Hepatocyte (in vitro differentiated cells): ENCODE measurements at regions not wholly inside any gene's neighbourhood (a gene's known extent, or its start where the extent isn't known, plus 50 kb on each side); places are given as distances from the start of the nearest gene placed in this dataset.

Source experiments
- EZH2 ChIP-seq: fragments of 200-600 bp; sonication (generic); IDR thresholded peaks from 2 replicates; pipeline ENCODE4 v1.6.1; 2016; ENCODE audit warnings: antibody characterized with exemption, mild to moderate bottlenecking, borderline replicate concordance
- TF ChIP-seq, protein P1 (sequence below): fragments of 200-600 bp; sonication (generic); IDR thresholded peaks from 2 replicates; pipeline ENCODE4 v1.5.1; 2016; ENCODE audit warnings: antibody characterized with exemption, mild to moderate bottlenecking; ENCODE audit not compliant: poor library complexity

DNA sequence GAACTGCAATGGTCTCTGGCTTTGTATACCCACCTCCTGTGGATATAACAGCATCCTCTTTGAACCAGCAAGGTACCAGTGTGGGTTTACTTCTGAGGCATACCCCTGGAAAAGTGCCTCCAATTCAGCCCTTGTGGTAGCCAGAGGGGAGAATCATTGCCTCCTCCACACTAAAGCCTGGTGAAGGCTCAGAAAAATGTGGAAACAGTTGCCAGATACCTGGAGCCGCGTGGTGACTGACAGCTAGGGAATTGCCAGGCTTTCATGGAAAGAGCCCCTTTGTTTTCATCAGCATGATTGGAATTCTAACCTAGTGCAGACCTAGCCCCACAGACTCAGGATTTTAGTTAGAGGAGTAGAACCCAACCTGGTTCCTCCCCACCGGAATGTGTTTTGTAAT is 168.6 kb upstream of the KLF3 start:
- TF ChIP-seq, protein P1, sequence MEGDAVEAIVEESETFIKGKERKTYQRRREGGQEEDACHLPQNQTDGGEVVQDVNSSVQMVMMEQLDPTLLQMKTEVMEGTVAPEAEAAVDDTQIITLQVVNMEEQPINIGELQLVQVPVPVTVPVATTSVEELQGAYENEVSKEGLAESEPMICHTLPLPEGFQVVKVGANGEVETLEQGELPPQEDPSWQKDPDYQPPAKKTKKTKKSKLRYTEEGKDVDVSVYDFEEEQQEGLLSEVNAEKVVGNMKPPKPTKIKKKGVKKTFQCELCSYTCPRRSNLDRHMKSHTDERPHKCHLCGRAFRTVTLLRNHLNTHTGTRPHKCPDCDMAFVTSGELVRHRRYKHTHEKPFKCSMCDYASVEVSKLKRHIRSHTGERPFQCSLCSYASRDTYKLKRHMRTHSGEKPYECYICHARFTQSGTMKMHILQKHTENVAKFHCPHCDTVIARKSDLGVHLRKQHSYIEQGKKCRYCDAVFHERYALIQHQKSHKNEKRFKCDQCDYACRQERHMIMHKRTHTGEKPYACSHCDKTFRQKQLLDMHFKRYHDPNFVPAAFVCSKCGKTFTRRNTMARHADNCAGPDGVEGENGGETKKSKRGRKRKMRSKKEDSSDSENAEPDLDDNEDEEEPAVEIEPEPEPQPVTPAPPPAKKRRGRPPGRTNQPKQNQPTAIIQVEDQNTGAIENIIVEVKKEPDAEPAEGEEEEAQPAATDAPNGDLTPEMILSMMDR, result no peak
- TF ChIP-seq EZH2, result no peak
